ENCODE measurements at regions not wholly inside any gene's neighbourhood (a gene's known extent, or its start where the extent isn't known, plus 50 kb on each side); places are given as distances from the start of the nearest gene placed in this dataset.

GRCh38 chr4:138689593-138689992 lies 326.0 kb upstream of the NOCT start:
- FAIRE-seq: no peak
- no peak for TF ChIP-seq POU2F2 (IDR thresholded peaks at IDR 0.05; ENCODE audit: low read depth, low read length)
- no peak for TF ChIP-seq PAX5 (IDR thresholded peaks at IDR 0.05; ENCODE audit: insufficient read depth, low read length, severe bottlenecking)
- TF ChIP-seq TAF1 (IDR thresholded peaks at IDR 0.05; ENCODE audit: low read depth, low read length): no peak

GRCh38 chr4:138689187-138689586 lies 326.4 kb upstream of the NOCT start:
- no peak for TF ChIP-seq POLR2AphosphoS5 (IDR thresholded peaks at IDR 0.05; ENCODE audit: low read depth, low read length)
- no peak for TF ChIP-seq POLR2A (IDR thresholded peaks at IDR 0.05; ENCODE audit: low read depth, low read length)
- no peak for TF ChIP-seq PAX5 (IDR thresholded peaks at IDR 0.05; ENCODE audit: insufficient read depth, low read length, severe bottlenecking)
- TF ChIP-seq TAF1 (IDR thresholded peaks at IDR 0.05; ENCODE audit: low read depth, low read length): no peak
- DNase-seq (ENCODE audit: insufficient read length, low spot score) (no peak), FAIRE-seq (no peak)

More at GRCh38 chr4:138689593-138689992, 326.0 kb upstream of the NOCT start:
- no peak for DNase-seq (ENCODE audit: insufficient read length, low spot score)

- no peak for TF ChIP-seq POLR2A (IDR thresholded peaks at IDR 0.05; ENCODE audit: low read depth, low read length)
- TF ChIP-seq TAF1 (IDR thresholded peaks at IDR 0.05; ENCODE audit: low read depth, low read length): no peak
- TF ChIP-seq PAX5 (IDR thresholded peaks at IDR 0.05; ENCODE audit: insufficient read depth, low read length, severe bottlenecking): no peak
- no peak for TF ChIP-seq POU2F2 (IDR thresholded peaks at IDR 0.05; ENCODE audit: low read depth, low read length)
- no peak for TF ChIP-seq SPI1 (IDR thresholded peaks at IDR 0.05; ENCODE audit: low read depth, low read length)
- TF ChIP-seq POLR2AphosphoS5 (IDR thresholded peaks at IDR 0.05; ENCODE audit: low read depth, low read length): no peak
- DNase-seq (ENCODE audit: insufficient read length, low spot score) (no peak), FAIRE-seq (no peak)
Measured at GRCh38 chr4:138688408-138689085, 327.0 kb upstream of the NOCT start.

GRCh38 chr4:138686106-138686835 lies 329.3 kb upstream of the NOCT start:
- FAIRE-seq (no peak), DNase-seq (ENCODE audit: insufficient read length, low spot score) (no peak)
- no peak for TF ChIP-seq POLR2A (IDR thresholded peaks at IDR 0.05; ENCODE audit: low read depth, low read length)
- TF ChIP-seq POU2F2 (IDR thresholded peaks at IDR 0.05; ENCODE audit: low read depth, low read length): no peak
- TF ChIP-seq POLR2AphosphoS5 (IDR thresholded peaks at IDR 0.05; ENCODE audit: low read depth, low read length): no peak
- no peak for TF ChIP-seq TAF1 (IDR thresholded peaks at IDR 0.05; ENCODE audit: low read depth, low read length)
- no peak for TF ChIP-seq SPI1 (IDR thresholded peaks at IDR 0.05; ENCODE audit: low read depth, low read length)

GRCh38 chr4:138685316-138685715 lies 330.3 kb upstream of the NOCT start:
- DNase-seq (ENCODE audit: insufficient read length, low spot score) (no peak), FAIRE-seq (no peak)
- no peak for TF ChIP-seq SPI1 (IDR thresholded peaks at IDR 0.05; ENCODE audit: low read depth, low read length)
- TF ChIP-seq POLR2AphosphoS5 (IDR thresholded peaks at IDR 0.05; ENCODE audit: low read depth, low read length): no peak
- TF ChIP-seq POU2F2 (IDR thresholded peaks at IDR 0.05; ENCODE audit: low read depth, low read length): no peak
- TF ChIP-seq TAF1 (IDR thresholded peaks at IDR 0.05; ENCODE audit: low read depth, low read length): no peak
- TF ChIP-seq POLR2A (IDR thresholded peaks at IDR 0.05; ENCODE audit: low read depth, low read length): no peak
- TF ChIP-seq PAX5 (IDR thresholded peaks at IDR 0.05; ENCODE audit: insufficient read depth, low read length, severe bottlenecking): no peak

- FAIRE-seq (peak; percentile 98), DNase-seq (ENCODE audit: insufficient read length, low spot score) (peak; percentile 17)
- TF ChIP-seq POLR2A (IDR thresholded peaks at IDR 0.05; ENCODE audit: low read depth, low read length): no peak
- no peak for TF ChIP-seq POU2F2 (IDR thresholded peaks at IDR 0.05; ENCODE audit: low read depth, low read length)
- TF ChIP-seq TAF1 (IDR thresholded peaks at IDR 0.05; ENCODE audit: low read depth, low read length): no peak
- no peak for TF ChIP-seq PAX5 (IDR thresholded peaks at IDR 0.05; ENCODE audit: insufficient read depth, low read length, severe bottlenecking)
- no peak for TF ChIP-seq SPI1 (IDR thresholded peaks at IDR 0.05; ENCODE audit: low read depth, low read length)
- no peak for TF ChIP-seq POLR2AphosphoS5 (IDR thresholded peaks at IDR 0.05; ENCODE audit: low read depth, low read length)
Measured at GRCh38 chr4:138680989-138681604, 334.5 kb upstream of the NOCT start.

- no peak for FAIRE-seq
Measured at GRCh38 chr4:138680256-138680655, 335.3 kb upstream of the NOCT start.

GRCh38 chr4:138678985-138679746 lies 336.4 kb upstream of the NOCT start:
- DNase-seq (ENCODE audit: insufficient read length, low spot score) (no peak), FAIRE-seq (no peak)
- TF ChIP-seq POLR2A (IDR thresholded peaks at IDR 0.05; ENCODE audit: low read depth, low read length) (no peak), SPI1 (IDR thresholded peaks at IDR 0.05; ENCODE audit: low read depth, low read length) (no peak), TAF1 (IDR thresholded peaks at IDR 0.05; ENCODE audit: low read depth, low read length) (no peak), POU2F2 (IDR thresholded peaks at IDR 0.05; ENCODE audit: low read depth, low read length) (no peak), PAX5 (IDR thresholded peaks at IDR 0.05; ENCODE audit: insufficient read depth, low read length, severe bottlenecking) (no peak), POLR2AphosphoS5 (IDR thresholded peaks at IDR 0.05; ENCODE audit: low read depth, low read length) (no peak)

More at GRCh38 chr4:138680256-138680655, 335.3 kb upstream of the NOCT start:
- TF ChIP-seq SPI1 (IDR thresholded peaks at IDR 0.05; ENCODE audit: low read depth, low read length): no peak
- TF ChIP-seq PAX5 (IDR thresholded peaks at IDR 0.05; ENCODE audit: insufficient read depth, low read length, severe bottlenecking): no peak
- no peak for TF ChIP-seq POLR2AphosphoS5 (IDR thresholded peaks at IDR 0.05; ENCODE audit: low read depth, low read length)
- no peak for TF ChIP-seq POU2F2 (IDR thresholded peaks at IDR 0.05; ENCODE audit: low read depth, low read length)
- no peak for TF ChIP-seq POLR2A (IDR thresholded peaks at IDR 0.05; ENCODE audit: low read depth, low read length)
- no peak for TF ChIP-seq TAF1 (IDR thresholded peaks at IDR 0.05; ENCODE audit: low read depth, low read length)
- no peak for DNase-seq (ENCODE audit: insufficient read length, low spot score)

- TF ChIP-seq POU2F2 (IDR thresholded peaks at IDR 0.05; ENCODE audit: low read depth, low read length) (no peak), POLR2A (IDR thresholded peaks at IDR 0.05; ENCODE audit: low read depth, low read length) (no peak), POLR2AphosphoS5 (IDR thresholded peaks at IDR 0.05; ENCODE audit: low read depth, low read length) (no peak), TAF1 (IDR thresholded peaks at IDR 0.05; ENCODE audit: low read depth, low read length) (no peak), SPI1 (IDR thresholded peaks at IDR 0.05; ENCODE audit: low read depth, low read length) (no peak)
- DNase-seq (ENCODE audit: insufficient read length, low spot score) (no peak), FAIRE-seq (no peak)
Measured at GRCh38 chr4:138677748-138678147, 337.8 kb upstream of the NOCT start.

Data from GM12891 (cell line).